ENCODE measurements at regions not wholly inside any gene's neighbourhood (a gene's known extent, or its start where the extent isn't known, plus 50 kb on each side); places are given as distances from the start of the nearest gene placed in this dataset.
A peak's percentile ranks its signal among the peaks of the same experiment; 100 is the strongest.

DNA sequence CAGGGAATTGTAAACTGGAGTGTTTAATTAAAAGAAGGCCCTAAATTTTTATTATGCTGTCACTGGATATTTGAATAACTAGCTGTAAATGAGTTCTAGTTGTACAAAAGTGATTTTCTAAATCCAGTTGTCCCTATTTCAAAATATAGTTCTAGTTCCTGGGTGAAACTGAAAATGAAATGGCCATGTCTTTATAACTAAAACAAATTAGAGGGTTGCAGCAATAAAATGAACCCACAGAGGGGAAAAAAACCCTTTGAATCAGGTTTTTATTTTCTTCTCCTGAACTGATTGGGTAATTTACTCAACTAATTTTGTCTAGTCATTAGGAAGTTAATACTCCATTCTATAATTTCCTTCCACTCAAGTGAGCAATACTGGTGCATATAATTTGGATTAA lies 55.6 kb upstream of the MAP4K3 start:
- FAIRE-seq, result no peak

More for the DNA sequence above, 55.6 kb upstream of the MAP4K3 start:
- in situ Hi-C loops (cut with MboI) (no loop called here), intact Hi-C loops (cut with micrococcal nuclease; ENCODE audit: unreplicated experiment) (loop anchor here (5.0 to 10.0 kb wide), 2 partner anchors 115 to 228 kb away; no protein-coding TSS in a partner anchor)
- H3K9me3 ChIP-seq (replicated peaks; ENCODE audit: control insufficient read depth, insufficient read depth, low read length), result no peaks in the 10 kb centered on the region
- H3K4me2 ChIP-seq (ENCODE audit: control insufficient read depth, insufficient read depth), result peak overlapping the region; percentile 88
- peak overlapping the region; percentile 24; the same call in 1 of the 2 replicates for H3K4me3 ChIP-seq
- no peak for DNase-seq (ENCODE audit: low read depth, low spot score)
- peaks cover 0 to 3% of the 10 kb centered on the region in 2 experiments; a peak in 2 of 4 replicates for H3K27me3 ChIP-seq (replicated peaks in 1 of 2; ENCODE audit: control insufficient read depth in 2 of 2, insufficient read depth in 2 of 2, low read length in 1 of 2)
- no peaks in the 10 kb centered on the region for H3K79me2 ChIP-seq (ENCODE audit: control insufficient read depth, insufficient read depth, low read length)
- ChIA-PET SMC1A (ENCODE audit: uncharacterized antibody, unreplicated experiment) (interaction anchor here (0.7 to 2.6 kb wide), 3 partner anchors 16 to 116 kb away, joined by 3 to 14 read pairs (median 3); no protein-coding TSS in a partner anchor), POLR2A (no interaction called here), RAD21 (ENCODE audit: unreplicated experiment) (interaction anchor here (2.7 kb wide), 1 partner anchor 115 kb away, joined by 9 read pairs; no protein-coding TSS in a partner anchor), CTCF (interaction anchor here (0.8 to 1.6 kb wide), 2 partner anchors 14 to 115 kb away, joined by 3 to 4 read pairs; no protein-coding TSS in a partner anchor)
- peaks cover 21% of the 10 kb centered on the region for H3K4me1 ChIP-seq (ENCODE audit: control insufficient read depth, insufficient read depth, low read length)
- no TSS peak for BruUV-seq (replicated peaks)
- TF ChIP-seq STAT1 (conservative IDR thresholded peaks at IDR 0.05), result no peak
- TF ChIP-seq, protein P1, sequence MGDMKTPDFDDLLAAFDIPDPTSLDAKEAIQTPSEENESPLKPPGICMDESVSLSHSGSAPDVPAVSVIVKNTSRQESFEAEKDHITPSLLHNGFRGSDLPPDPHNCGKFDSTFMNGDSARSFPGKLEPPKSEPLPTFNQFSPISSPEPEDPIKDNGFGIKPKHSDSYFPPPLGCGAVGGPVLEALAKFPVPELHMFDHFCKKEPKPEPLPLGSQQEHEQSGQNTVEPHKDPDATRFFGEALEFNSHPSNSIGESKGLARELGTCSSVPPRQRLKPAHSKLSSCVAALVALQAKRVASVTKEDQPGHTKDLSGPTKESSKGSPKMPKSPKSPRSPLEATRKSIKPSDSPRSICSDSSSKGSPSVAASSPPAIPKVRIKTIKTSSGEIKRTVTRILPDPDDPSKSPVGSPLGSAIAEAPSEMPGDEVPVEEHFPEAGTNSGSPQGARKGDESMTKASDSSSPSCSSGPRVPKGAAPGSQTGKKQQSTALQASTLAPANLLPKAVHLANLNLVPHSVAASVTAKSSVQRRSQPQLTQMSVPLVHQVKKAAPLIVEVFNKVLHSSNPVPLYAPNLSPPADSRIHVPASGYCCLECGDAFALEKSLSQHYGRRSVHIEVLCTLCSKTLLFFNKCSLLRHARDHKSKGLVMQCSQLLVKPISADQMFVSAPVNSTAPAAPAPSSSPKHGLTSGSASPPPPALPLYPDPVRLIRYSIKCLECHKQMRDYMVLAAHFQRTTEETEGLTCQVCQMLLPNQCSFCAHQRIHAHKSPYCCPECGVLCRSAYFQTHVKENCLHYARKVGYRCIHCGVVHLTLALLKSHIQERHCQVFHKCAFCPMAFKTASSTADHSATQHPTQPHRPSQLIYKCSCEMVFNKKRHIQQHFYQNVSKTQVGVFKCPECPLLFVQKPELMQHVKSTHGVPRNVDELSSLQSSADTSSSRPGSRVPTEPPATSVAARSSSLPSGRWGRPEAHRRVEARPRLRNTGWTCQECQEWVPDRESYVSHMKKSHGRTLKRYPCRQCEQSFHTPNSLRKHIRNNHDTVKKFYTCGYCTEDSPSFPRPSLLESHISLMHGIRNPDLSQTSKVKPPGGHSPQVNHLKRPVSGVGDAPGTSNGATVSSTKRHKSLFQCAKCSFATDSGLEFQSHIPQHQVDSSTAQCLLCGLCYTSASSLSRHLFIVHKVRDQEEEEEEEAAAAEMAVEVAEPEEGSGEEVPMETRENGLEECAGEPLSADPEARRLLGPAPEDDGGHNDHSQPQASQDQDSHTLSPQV (IDR thresholded peaks at IDR 0.05), result no peak
- TF ChIP-seq NR2F1 (conservative IDR thresholded peaks at IDR 0.05), result no peak
- 0 out of 2 replicates have a peak, but pooled peaks have one; percentile 7 for TF ChIP-seq HDAC2 (IDR thresholded peaks at IDR 0.05)
- peak; percentile 5; the same call in 1 of the 3 replicates for ATAC-seq
- no peak overlapping the region for H2AFZ ChIP-seq (ENCODE audit: control insufficient read depth, low read depth, low read length)
- H3K27ac ChIP-seq (ENCODE audit: control insufficient read depth, insufficient read depth), result peak overlapping the region; percentile 67
- H3K36me3 ChIP-seq (ENCODE audit: control insufficient read depth in 2 of 2, insufficient read depth in 2 of 2, low read length in 1 of 2), result no peaks in the 10 kb centered on the region
- no peak overlapping the region for H3K9ac ChIP-seq (ENCODE audit: control insufficient read depth, insufficient read depth, low read length)
- H4K20me1 ChIP-seq (ENCODE audit: control insufficient read depth, insufficient read depth), result no peaks in the 10 kb centered on the region
